Activated CD4-positive, alpha-beta memory T cell treated with anti-CD3 and anti-CD28 coated beads for 36 hours (primary cell): ENCODE measurements at regions not wholly inside any gene's neighbourhood (a gene's known extent, or its start where the extent isn't known, plus 50 kb on each side); places are given as distances from the start of the nearest gene placed in this dataset.
"Not testable (repeated sequence)": the region's sequence is repeated elsewhere in the genome, so short reads cannot be mapped to it uniquely, and the experiment has no call there.

Source experiments
- CTCF ChIA-PET: fragments of 350-600 bp; sonication (Branson Sonifier 250); formaldehyde crosslinking; loops from one replicate; lab custom pipeline; 2021; ENCODE audit warnings: antibody characterized with exemption, inconsistent platforms; lab: Charles Lee
- POLR2A ChIA-PET: fragments of 350-600 bp; sonication (Branson Sonifier 250); formaldehyde crosslinking; loops from one replicate; lab custom pipeline; 2021; ENCODE audit warnings: antibody characterized with exemption; lab: Charles Lee
- DNase-seq: peaks from one replicate; pipeline ENCODE4 v3.0.0-alpha.2; 2020
- H3K27ac Mint-ChIP-seq: one replicate; pipeline ENCODE4 v1.8.0; 2021; ENCODE audit warnings: mixed read lengths
- H3K27me3 Mint-ChIP-seq: one replicate; pipeline ENCODE4 v1.8.0; 2021; ENCODE audit warnings: mixed read lengths
- H3K36me3 Mint-ChIP-seq: one replicate; pipeline ENCODE4 v1.8.0; 2021; ENCODE audit warnings: mixed read lengths
- H3K4me1 Mint-ChIP-seq: one replicate; pipeline ENCODE4 v1.8.0; 2021; ENCODE audit warnings: low read depth, mixed read lengths
- H3K4me3 Mint-ChIP-seq: one replicate; pipeline ENCODE4 v1.8.0; 2021; ENCODE audit warnings: mild to moderate bottlenecking, mixed read lengths
- H3K9me3 Mint-ChIP-seq: one replicate; pipeline ENCODE4 v1.8.0; 2021; ENCODE audit warnings: mixed read lengths
- intact Hi-C: fragments of 100-400 bp; cut with micrococcal nuclease; formaldehyde crosslinking; loops from one replicate; pipeline ENCODE4 v1.15.1; 2023

DNA sequence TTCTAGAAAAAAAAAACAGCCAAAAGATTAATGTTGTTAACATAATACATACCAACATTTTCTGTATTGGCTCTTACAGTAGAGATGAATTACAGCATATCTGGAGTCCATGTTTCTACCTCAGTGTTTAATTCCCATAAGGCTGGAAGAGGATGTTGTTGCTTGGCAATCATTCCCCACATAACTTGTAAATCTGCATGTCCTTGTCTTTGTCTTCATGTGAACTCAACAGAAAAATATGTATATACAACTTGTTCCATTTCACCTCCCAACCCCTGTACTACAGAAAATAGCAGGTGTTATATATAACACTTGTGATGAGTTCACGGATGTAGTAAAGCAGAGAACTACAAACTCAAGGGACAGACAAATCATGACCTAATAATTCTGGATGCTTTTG lies 160.9 kb upstream of the SEMA3C start:
- POLR2A ChIA-PET: no interaction called here
- CTCF ChIA-PET: no interaction called here
- Mint-ChIP-seq H3K36me3 (no peaks in the 10 kb centered on the region), H3K4me1 (no peaks in the 10 kb centered on the region), H3K27ac (no peak overlapping the region), H3K9me3 (peaks cover 15% of the 10 kb centered on the region), H3K27me3 (no peaks in the 10 kb centered on the region), H3K4me3 (no peak overlapping the region)
- no peak for DNase-seq
- intact Hi-C loops: no loop called here

- CTCF ChIA-PET: interaction anchor here (0.8 kb wide), 1 partner anchor 248 kb away, joined by 4 read pairs; no protein-coding TSS in a partner anchor
- no peaks in the 10 kb centered on the region for H3K27me3 Mint-ChIP-seq
- intact Hi-C loops: no loop called here
- H3K4me1 Mint-ChIP-seq: no peaks in the 10 kb centered on the region
- H3K27ac Mint-ChIP-seq: no peak overlapping the region
- POLR2A ChIA-PET: no interaction called here
- no peak overlapping the region for H3K4me3 Mint-ChIP-seq
- H3K36me3 Mint-ChIP-seq: no peaks in the 10 kb centered on the region
- no peak for DNase-seq
- peaks cover 28% of the 10 kb centered on the region for H3K9me3 Mint-ChIP-seq
These were observed 156.3 kb upstream of the SEMA3C start for GRCh38 chr7:81075150-81075549.

DNA sequence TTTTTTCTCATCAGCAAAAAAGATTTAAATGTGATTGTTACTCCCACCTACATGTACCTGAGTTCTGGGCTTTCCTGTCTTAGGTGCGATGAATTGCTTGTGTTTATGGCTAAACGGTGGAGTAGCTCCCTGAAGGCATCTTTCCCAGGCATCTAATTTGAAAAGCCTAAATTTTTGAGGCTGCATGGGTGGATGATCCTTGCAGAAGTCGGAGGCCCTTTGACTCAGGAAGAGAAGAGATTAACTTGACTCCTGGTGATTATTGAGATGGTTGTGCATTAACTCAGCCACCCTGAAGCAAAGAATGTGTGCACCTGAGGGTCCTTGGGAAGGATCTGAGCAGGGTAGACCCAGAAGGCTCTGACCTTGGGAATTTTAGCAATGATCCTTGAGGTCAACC lies 155.6 kb upstream of the SEMA3C start:
- Mint-ChIP-seq H3K9me3 (peaks cover 28% of the 10 kb centered on the region), H3K27me3 (no peaks in the 10 kb centered on the region), H3K36me3 (no peaks in the 10 kb centered on the region), H3K4me3 (no peak overlapping the region), H3K27ac (no peak overlapping the region), H3K4me1 (no peaks in the 10 kb centered on the region)
- intact Hi-C loops: no loop called here
- ChIA-PET CTCF (no interaction called here), POLR2A (no interaction called here)
- DNase-seq: no peak

DNA sequence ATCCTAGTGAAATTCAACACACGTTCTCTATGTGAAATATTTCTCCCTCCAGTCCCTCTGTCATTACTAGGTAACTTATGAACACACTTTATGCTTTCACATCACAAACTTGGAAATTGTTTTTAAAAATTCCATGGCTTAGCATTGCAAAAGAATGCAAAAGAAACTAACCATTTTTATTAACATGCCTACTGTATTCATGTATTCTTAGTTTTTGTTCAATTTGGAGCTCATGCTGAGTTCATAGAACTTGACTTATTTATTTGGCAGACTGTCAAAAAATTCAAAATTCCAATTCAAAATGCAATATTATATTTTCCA lies 155.0 kb upstream of the SEMA3C start:
- H3K9me3 Mint-ChIP-seq: peaks cover 28% of the 10 kb centered on the region
- DNase-seq: no peak
- POLR2A ChIA-PET: no interaction called here
- H3K36me3 Mint-ChIP-seq: no peaks in the 10 kb centered on the region
- intact Hi-C loops: no loop called here
- H3K27me3 Mint-ChIP-seq: no peaks in the 10 kb centered on the region
- no peak overlapping the region for H3K27ac Mint-ChIP-seq
- no peaks in the 10 kb centered on the region for H3K4me1 Mint-ChIP-seq
- no peak overlapping the region for H3K4me3 Mint-ChIP-seq
- CTCF ChIA-PET: no interaction called here

- DNase-seq: no peak
- no peak overlapping the region for H3K4me3 Mint-ChIP-seq
- H3K4me1 Mint-ChIP-seq: no peaks in the 10 kb centered on the region
- H3K9me3 Mint-ChIP-seq: peaks cover 15% of the 10 kb centered on the region
- ChIA-PET CTCF (no interaction called here), POLR2A (no interaction called here)
- intact Hi-C loops: no loop called here
- H3K36me3 Mint-ChIP-seq: no peaks in the 10 kb centered on the region
- no peaks in the 10 kb centered on the region for H3K27me3 Mint-ChIP-seq
- H3K27ac Mint-ChIP-seq: no peak overlapping the region
These were observed 152.1 kb upstream of the SEMA3C start for GRCh38 chr7:81070956-81071355.

- Mint-ChIP-seq H3K4me3 (no peak overlapping the region), H3K36me3 (no peaks in the 10 kb centered on the region), H3K9me3 (peaks cover 8% of the 10 kb centered on the region), H3K27ac (no peak overlapping the region), H3K27me3 (no peaks in the 10 kb centered on the region), H3K4me1 (no peaks in the 10 kb centered on the region)
- intact Hi-C loops: no loop called here
- ChIA-PET POLR2A (no interaction called here), CTCF (no interaction called here)
- DNase-seq: no peak
These were observed 147.9 kb upstream of the SEMA3C start for GRCh38 chr7:81066797-81067196.

GRCh38 chr7:81064426-81064825 lies 145.6 kb upstream of the SEMA3C start:
- H3K36me3 Mint-ChIP-seq: no peaks in the 10 kb centered on the region
- POLR2A ChIA-PET: no interaction called here
- H3K9me3 Mint-ChIP-seq: no peaks in the 10 kb centered on the region
- H3K4me3 Mint-ChIP-seq: no peak overlapping the region
- CTCF ChIA-PET: no interaction called here
- H3K27ac Mint-ChIP-seq: no peak overlapping the region
- no peaks in the 10 kb centered on the region for H3K4me1 Mint-ChIP-seq
- intact Hi-C loops: no loop called here
- no peak for DNase-seq
- H3K27me3 Mint-ChIP-seq: no peaks in the 10 kb centered on the region

- no peaks in the 10 kb centered on the region for H3K36me3 Mint-ChIP-seq
- ChIA-PET CTCF (no interaction called here), POLR2A (no interaction called here)
- H3K4me3 Mint-ChIP-seq: no peak overlapping the region
- no peaks in the 10 kb centered on the region for H3K9me3 Mint-ChIP-seq
- intact Hi-C loops: no loop called here
- no peaks in the 10 kb centered on the region for H3K27me3 Mint-ChIP-seq
- no peaks in the 10 kb centered on the region for H3K4me1 Mint-ChIP-seq
- no peak overlapping the region for H3K27ac Mint-ChIP-seq
- no peak for DNase-seq
These were observed 143.9 kb upstream of the SEMA3C start for GRCh38 chr7:81062755-81063154.

DNA sequence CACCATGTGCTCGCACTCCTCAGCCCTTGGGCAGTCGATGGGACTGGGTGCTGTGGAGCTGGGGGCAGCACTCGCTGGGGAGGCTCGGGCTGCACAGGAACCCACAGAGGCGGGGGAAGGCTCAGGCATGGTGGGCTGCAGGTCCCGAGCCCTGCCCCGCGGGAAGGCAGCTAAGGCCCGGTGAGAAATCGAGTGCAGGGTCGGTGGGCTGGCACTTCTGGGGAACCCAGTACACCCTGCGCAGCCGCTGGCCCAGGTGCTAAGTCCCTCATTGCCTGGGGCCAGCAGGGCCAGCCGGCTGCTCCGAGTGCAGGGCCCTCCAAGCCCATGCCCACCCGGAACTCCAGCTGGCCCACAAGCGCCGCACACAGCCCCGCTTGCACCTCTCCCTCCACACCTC lies 138.6 kb upstream of the SEMA3C start:
- POLR2A ChIA-PET, DNase-seq, H3K4me1 Mint-ChIP-seq, CTCF ChIA-PET, H3K27me3 Mint-ChIP-seq, H3K36me3 Mint-ChIP-seq, H3K4me3 Mint-ChIP-seq, intact Hi-C loops, H3K27ac Mint-ChIP-seq: not testable (repeated sequence)
- H3K9me3 Mint-ChIP-seq: peaks cover 16% of the 10 kb centered on the region

DNA sequence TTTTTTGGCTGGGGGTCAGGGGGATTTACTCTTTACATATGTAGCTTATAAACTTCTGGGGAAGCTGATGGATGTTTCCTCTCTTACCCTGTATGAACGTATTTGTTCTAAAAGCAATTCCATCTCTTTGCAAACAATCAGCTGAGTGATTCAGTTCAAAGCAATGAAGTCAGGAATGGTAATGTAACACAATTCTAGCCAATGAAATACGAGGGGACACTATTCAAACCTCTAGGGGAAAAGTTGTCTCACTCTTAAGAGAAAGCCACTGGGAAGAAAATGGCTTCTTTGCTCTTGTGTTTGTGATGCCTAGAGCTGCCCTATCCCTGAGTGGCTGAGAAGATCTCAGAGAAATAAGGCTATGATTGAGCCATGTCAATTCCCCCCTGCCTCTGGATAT lies 134.8 kb upstream of the SEMA3C start:
- CTCF ChIA-PET: no interaction called here
- DNase-seq: no peak
- Mint-ChIP-seq H3K27me3 (no peaks in the 10 kb centered on the region), H3K9me3 (peaks cover 28% of the 10 kb centered on the region), H3K4me3 (no peak overlapping the region), H3K4me1 (no peaks in the 10 kb centered on the region), H3K27ac (no peak overlapping the region), H3K36me3 (no peaks in the 10 kb centered on the region)
- intact Hi-C loops: no loop called here
- POLR2A ChIA-PET: no interaction called here

- peaks cover 28% of the 10 kb centered on the region for H3K9me3 Mint-ChIP-seq
- intact Hi-C loops: no loop called here
- no peaks in the 10 kb centered on the region for H3K27me3 Mint-ChIP-seq
- DNase-seq: no peak
- no peak overlapping the region for H3K27ac Mint-ChIP-seq
- H3K4me3 Mint-ChIP-seq: no peak overlapping the region
- ChIA-PET POLR2A (no interaction called here), CTCF (no interaction called here)
- no peaks in the 10 kb centered on the region for H3K4me1 Mint-ChIP-seq
- no peaks in the 10 kb centered on the region for H3K36me3 Mint-ChIP-seq
These were observed 133.1 kb upstream of the SEMA3C start for GRCh38 chr7:81051811-81052413.

- Mint-ChIP-seq H3K27me3 (no peaks in the 10 kb centered on the region), H3K36me3 (no peaks in the 10 kb centered on the region), H3K27ac (no peak overlapping the region), H3K4me3 (no peak overlapping the region), H3K4me1 (no peaks in the 10 kb centered on the region), H3K9me3 (peaks cover 33% of the 10 kb centered on the region)
- ChIA-PET CTCF (no interaction called here), POLR2A (no interaction called here)
- intact Hi-C loops: no loop called here
- no peak for DNase-seq
These were observed 126.7 kb upstream of the SEMA3C start for GRCh38 chr7:81045491-81046030.

- H3K9me3 Mint-ChIP-seq: peaks cover 27% of the 10 kb centered on the region
- H3K27ac Mint-ChIP-seq, H3K36me3 Mint-ChIP-seq, intact Hi-C loops, CTCF ChIA-PET, H3K27me3 Mint-ChIP-seq, H3K4me3 Mint-ChIP-seq, POLR2A ChIA-PET, H3K4me1 Mint-ChIP-seq, DNase-seq: not testable (repeated sequence)
These were observed 123.8 kb upstream of the SEMA3C start for GRCh38 chr7:81042646-81043045.
